IMR-90 (cell line): ENCODE measurements at regions not wholly inside any gene's neighbourhood (a gene's known extent, or its start where the extent isn't known, plus 50 kb on each side); places are given as distances from the start of the nearest gene placed in this dataset.
A peak's percentile ranks its signal among the peaks of the same experiment; 100 is the strongest.

Source experiments
- ATAC-seq: fragments of 200-7000 bp; cut with Tn5 transposase; 2 replicates; pipeline ENCODE4 v1.9.1; 2020; ENCODE audit warnings: low read depth, mild to moderate bottlenecking, moderate library complexity
- BruUV-seq: library from RNA; stranded (reverse); fragments of 400-500 nt; replicated peaks from 2 replicates; lab custom pipeline; 2021; lab: Mats Ljungman, UMichigan
- CTCF ChIA-PET: fragments of 300-600 bp; formaldehyde crosslinking; extraction: SDS; loops from one replicate; lab custom pipeline; 2021; ENCODE audit warnings: antibody characterized with exemption; lab: Yijun Ruan, JAX
- POLR2A ChIA-PET: fragments of 300-600 bp; sonication (Branson Sonifier 250); formaldehyde crosslinking; loops from one replicate; lab custom pipeline; 2022; ENCODE audit warnings: antibody characterized with exemption; ENCODE audit not compliant: unreplicated experiment; lab: Charles Lee
- DNase-seq: peaks from one replicate; pipeline ENCODE4 v3.0.0; 2013
- H2AFZ ChIP-seq: replicated peaks from 2 replicates; pipeline ENCODE3; 2013; ENCODE audit warnings: low read length, mild to moderate bottlenecking; ENCODE audit not compliant: poor library complexity
- H2AK5ac ChIP-seq: 2 replicates; pipeline ENCODE4 v1.6.1; 2013; ENCODE audit warnings: low read depth, low read length, inconsistent platforms
- H2AK9ac ChIP-seq: replicated peaks from 2 replicates; pipeline ENCODE3; 2013; ENCODE audit warnings: mild to moderate bottlenecking, low read depth, low read length, moderate library complexity; ENCODE audit not compliant: poor library complexity
- H2BK120ac ChIP-seq: 2 replicates; pipeline ENCODE4 v1.6.1; 2013; ENCODE audit warnings: low read depth, low read length, inconsistent platforms
- H2BK15ac ChIP-seq: 3 replicates; pipeline ENCODE4 v1.6.1; 2013; ENCODE audit warnings: low read depth, low read length, inconsistent platforms
- H2BK20ac ChIP-seq: 2 replicates; pipeline ENCODE4 v1.6.1; 2013; ENCODE audit warnings: low read depth, mild to moderate bottlenecking, inconsistent platforms, low read length, moderate library complexity
- H2BK5ac ChIP-seq: 2 replicates; pipeline ENCODE4 v1.6.1; 2013; ENCODE audit warnings: mild to moderate bottlenecking, low read depth, low read length, inconsistent platforms; ENCODE audit not compliant: poor library complexity, severe bottlenecking
- H3K14ac ChIP-seq: replicated peaks from 2 replicates; pipeline ENCODE4 v1.6.1; 2013; ENCODE audit warnings: low read depth, low read length, inconsistent platforms
- H3K18ac ChIP-seq: 2 replicates; pipeline ENCODE4 v1.6.1; 2013; ENCODE audit warnings: low read depth, low read length, control low read depth
- H3K23ac ChIP-seq: 2 replicates; pipeline ENCODE4 v1.6.1; 2013; ENCODE audit warnings: low read depth, low read length, inconsistent platforms
- H3K27ac ChIP-seq: 2 replicates; pipeline ENCODE4 v1.5.1; 2013; ENCODE audit warnings: mild to moderate bottlenecking, control low read depth, low read length; ENCODE audit not compliant: insufficient read depth
- H3K27me3 ChIP-seq: 2 replicates; pipeline ENCODE4 v1.6.1; 2013; ENCODE audit warnings: low read length; ENCODE audit not compliant: control insufficient read depth, insufficient read depth
- H3K36me3 ChIP-seq: 2 replicates; pipeline ENCODE4 v1.6.1; 2013; ENCODE audit warnings: low read length, mixed read lengths; ENCODE audit not compliant: control insufficient read depth, insufficient read depth
- H3K4ac ChIP-seq: 2 replicates; pipeline ENCODE4 v1.6.1; 2013; ENCODE audit warnings: low read depth, low read length, inconsistent platforms
- H3K4me1 ChIP-seq: 2 replicates; pipeline ENCODE4 v1.6.1; 2013; ENCODE audit warnings: low read length, mixed read lengths; ENCODE audit not compliant: control insufficient read depth, insufficient read depth
- H3K4me2 ChIP-seq: 2 replicates; pipeline ENCODE4 v1.6.1; 2013; ENCODE audit warnings: low read depth, mild to moderate bottlenecking, control low read depth, low read length, moderate library complexity
- H3K4me3 ChIP-seq: 2 replicates; pipeline ENCODE4 v1.5.1; 2013; ENCODE audit warnings: low read depth, mild to moderate bottlenecking, control low read depth, low read length, moderate library complexity; ENCODE audit not compliant: insufficient read depth
- H3K56ac ChIP-seq: 2 replicates; pipeline ENCODE4 v1.6.1; 2013; ENCODE audit warnings: low read length, inconsistent platforms; ENCODE audit not compliant: insufficient read depth; ENCODE audit errors: extremely low read depth
- H3K79me1 ChIP-seq, 2 experiments: 2 replicates each; pipeline ENCODE4 v1.6.1; 2013; ENCODE audit warnings: low read length in 2 of 2, inconsistent platforms in 1 of 2, low read depth in 1 of 2
- H3K9ac ChIP-seq: 2 replicates; pipeline ENCODE4 v1.6.1; 2013; ENCODE audit warnings: low read depth, low read length, control low read depth
- H3K9me1 ChIP-seq: 2 replicates; pipeline ENCODE4 v1.6.1; 2013; ENCODE audit warnings: low read length, inconsistent platforms; ENCODE audit not compliant: insufficient read depth
- H3K9me3 ChIP-seq: 2 replicates; pipeline ENCODE4 v1.6.1; 2013; ENCODE audit warnings: low read length; ENCODE audit not compliant: control insufficient read depth, insufficient read depth
- H4K20me1 ChIP-seq: 2 replicates; pipeline ENCODE4 v1.6.1; 2013; ENCODE audit warnings: low read length, inconsistent platforms; ENCODE audit not compliant: insufficient read depth
- H4K5ac ChIP-seq: 2 replicates; pipeline ENCODE4 v1.6.1; 2013; ENCODE audit warnings: mild to moderate bottlenecking, low read depth, low read length, control low read depth
- H4K8ac ChIP-seq, 2 experiments: 2 replicates each; pipeline ENCODE4 v1.6.1; 2013; ENCODE audit warnings: low read depth in 2 of 2, low read length in 2 of 2, control low read depth in 1 of 2, inconsistent platforms in 1 of 2
- H4K91ac ChIP-seq: 2 replicates; pipeline ENCODE4 v1.6.1; 2013; ENCODE audit warnings: low read depth, low read length, inconsistent platforms; ENCODE audit not compliant: insufficient read depth
- CTCF ChIP-seq: conservative IDR thresholded peaks from 2 replicates; pipeline ENCODE4 v1.5.1; 2012; ENCODE audit warnings: mild to moderate bottlenecking, low read depth, low read length, improper control_type of control experiment
- NFE2L2 ChIP-seq: fragments of 150-350 bp; IDR thresholded peaks from 2 replicates; pipeline ENCODE4 v1.6.1; 2016; ENCODE audit warnings: low read depth, mild to moderate bottlenecking, low read length
- USF2 ChIP-seq: fragments of 150-350 bp; IDR thresholded peaks from 2 replicates; pipeline ENCODE4 v1.6.1; 2017; ENCODE audit warnings: mild to moderate bottlenecking, antibody characterized with exemption, low read length, low read depth
- WGBS, 2 experiments: methylation state at CpG; one replicate each; pipeline versions ENCODE4 v1.1.5 to v1.1.7; 2013; ENCODE audit warnings: missing lambda C conversion rate in 2 of 2; ENCODE audit not compliant: insufficient read length in 1 of 2; ENCODE audit errors: extremely low coverage in 2 of 2; 5-methylcytosine and 5-hydroxymethylcytosine counted together
- dilution Hi-C: fragments of 300-500 bp; cut with HindIII; formaldehyde crosslinking; loops from one replicate; pipeline ENCODE4 v1.14.3; 2018; ENCODE audit warnings: low sequenced_read_pairs; ENCODE audit not compliant: unreplicated experiment
- in situ Hi-C: fragments of 300-500 bp; cut with MboI; formaldehyde crosslinking; loops from 3 replicates; pipeline ENCODE4 v1.14.3; 2019; ENCODE audit warnings: low sequenced_read_pairs, inconsistent platforms, mixed read lengths
- intact Hi-C: fragments of 100-400 bp; cut with micrococcal nuclease; formaldehyde crosslinking; loops from 2 replicates; pipeline ENCODE4 v1.10.0; 2022

GRCh38 chr2:215808996-215809395 is 204.4 kb downstream of the MREG start:
- no peaks in the 10 kb centered on the region for H3K9me3 ChIP-seq
- H3K4me2 ChIP-seq = no peak overlapping the region
- no peaks in the 10 kb centered on the region for H4K20me1 ChIP-seq
- no peak overlapping the region for H4K8ac ChIP-seq
- H2BK5ac ChIP-seq = no peak overlapping the region
- H2BK20ac ChIP-seq = no peak overlapping the region
- TF ChIP-seq NFE2L2 = no peak
- TF ChIP-seq USF2 = no peak
- TF ChIP-seq CTCF = 0 out of 2 replicates have a peak, but pooled peaks have one; percentile 22
- no peak overlapping the region for H3K27ac ChIP-seq
- no CpG with 5 or more reads among the region's 1 CpG for WGBS, 2 experiments
- no peak overlapping the region for H3K9ac ChIP-seq
- H2AFZ ChIP-seq = no peak overlapping the region
- intact Hi-C loops = no loop called here
- no peak overlapping the region for H3K4me3 ChIP-seq
- dilution Hi-C loops = no loop called here
- no peak overlapping the region for H3K23ac ChIP-seq
- H3K27me3 ChIP-seq = no peaks in the 10 kb centered on the region
- H3K79me1 ChIP-seq = no peaks in the 10 kb centered on the region
- no peaks in the 10 kb centered on the region for H3K9me1 ChIP-seq
- no peak overlapping the region for H3K56ac ChIP-seq
- peaks cover 4% of the 10 kb centered on the region; the same call in 1 of the 2 replicates for H3K4me1 ChIP-seq
- no peak overlapping the region for H3K4ac ChIP-seq
- H3K18ac ChIP-seq = no peak overlapping the region
- no peak for DNase-seq
- no peak for ATAC-seq
- H2AK9ac ChIP-seq = no peak overlapping the region
- no TSS peak for BruUV-seq
- in situ Hi-C loops = no loop called here
- H2BK15ac ChIP-seq = no peak overlapping the region
- H3K36me3 ChIP-seq = no peaks in the 10 kb centered on the region
- ChIA-PET POLR2A (interaction anchor here (0.6 kb wide), 1 partner anchor 70 kb away, joined by 12 read pairs; no protein-coding TSS in a partner anchor), CTCF (interaction anchor here (0.8 kb wide), 1 partner anchor 17 kb away, joined by 3 read pairs; no protein-coding TSS in a partner anchor)
- H2AK5ac ChIP-seq = no peak overlapping the region
- H3K14ac ChIP-seq = no peak overlapping the region
- H4K5ac ChIP-seq = no peak overlapping the region
- no peak overlapping the region for H4K91ac ChIP-seq
- H2BK120ac ChIP-seq = no peak overlapping the region
